Mucosa of descending colon (tissue), 3 donors: ENCODE measurements at regions not wholly inside any gene's neighbourhood (a gene's known extent, or its start where the extent isn't known, plus 50 kb on each side); places are given as distances from the start of the nearest gene placed in this dataset.

Experiments used
- ATAC-seq: fragments of 200-7000 bp; cut with Tn5 transposase; one replicate; pipeline ENCODE4 v1.9.1; 2020; ENCODE audit warnings: mild to moderate bottlenecking, moderate library complexity
- DNase-seq, 3 donors: peaks; one replicate each; pipeline ENCODE4 v3.0.0-alpha.2; 2020
- H3K36me3 ChIP-seq: fragments of 200-600 bp; one replicate; pipeline ENCODE4 v1.8.0; 2021; ENCODE audit warnings: low read depth, mild to moderate bottlenecking
- H3K4me1 ChIP-seq: fragments of 200-600 bp; one replicate; pipeline ENCODE4 v1.8.0; 2021; ENCODE audit warnings: low read depth, mild to moderate bottlenecking
- H3K4me3 ChIP-seq: fragments of 200-600 bp; one replicate; pipeline ENCODE4 v1.8.0; 2021; ENCODE audit warnings: mild to moderate bottlenecking
- H3K9me3 ChIP-seq: fragments of 200-600 bp; one replicate; pipeline ENCODE4 v1.8.0; 2021; ENCODE audit warnings: mild to moderate bottlenecking
- CTCF ChIP-seq: fragments of 200-600 bp; IDR thresholded peaks from one replicate; pipeline ENCODE4 v1.8.0; 2022; ENCODE audit warnings: antibody characterized with exemption, mild to moderate bottlenecking
- intact Hi-C, 2 donors: fragments of 100-400 bp; cut with DNase I in 1 of 2; cut with micrococcal nuclease in 1 of 2; formaldehyde crosslinking; loops; one replicate each; pipeline versions ENCODE4 v1.11.0 to v1.11.1; 2022; cut with DNase I, micrococcal nuclease
- donor health status: DM: no; HTN: no; CAD: no; lungs with moderate emphysema.
- donor health status: DM: no; HTN: no; CAD: no.
- donor health status: DM: no; HTN: yes; CAD: no.

- Histone ChIP-seq H3K9me3 (no peaks in the 10 kb centered on the region), H3K4me3 (no peak overlapping the region), H3K36me3 (no peaks in the 10 kb centered on the region), H3K4me1 (no peaks in the 10 kb centered on the region)
- no peak for ATAC-seq
- intact Hi-C loops: no loop called here
- DNase-seq: no peak
- TF ChIP-seq CTCF: no peak
These were observed 495.7 kb downstream of the TSN start for GRCh38 chr2:122251158-122251557.

- no peak for TF ChIP-seq CTCF
- H3K36me3 ChIP-seq: no peaks in the 10 kb centered on the region
- no peak for DNase-seq
- H3K4me3 ChIP-seq: no peak overlapping the region
- H3K4me1 ChIP-seq: no peaks in the 10 kb centered on the region
- H3K9me3 ChIP-seq: no peaks in the 10 kb centered on the region
- intact Hi-C loops: no loop called here
- no peak for ATAC-seq
These were observed 496.1 kb downstream of the TSN start for GRCh38 chr2:122251566-122251965.

GRCh38 chr2:122255924-122256323, 500.5 kb downstream of the TSN start:
- no peak for TF ChIP-seq CTCF
- DNase-seq (no peak), ATAC-seq (no peak)
- H3K4me3 ChIP-seq: no peak overlapping the region
- intact Hi-C loops: no loop called here
- no peaks in the 10 kb centered on the region for H3K36me3 ChIP-seq
- no peaks in the 10 kb centered on the region for H3K4me1 ChIP-seq
- H3K9me3 ChIP-seq: no peaks in the 10 kb centered on the region

GRCh38 chr2:122261911-122262310, 506.5 kb downstream of the TSN start:
- Histone ChIP-seq H3K4me1 (no peaks in the 10 kb centered on the region), H3K9me3 (no peaks in the 10 kb centered on the region), H3K4me3 (no peak overlapping the region), H3K36me3 (no peaks in the 10 kb centered on the region)
- intact Hi-C loops: no loop called here
- ATAC-seq (no peak), DNase-seq (no peak)
- no peak for TF ChIP-seq CTCF

- Histone ChIP-seq H3K4me1 (no peaks in the 10 kb centered on the region), H3K4me3 (no peak overlapping the region), H3K9me3 (no peaks in the 10 kb centered on the region), H3K36me3 (no peaks in the 10 kb centered on the region)
- no peak for ATAC-seq
- no peak for DNase-seq
- no peak for TF ChIP-seq CTCF
- intact Hi-C loops: no loop called here
These were observed 508.3 kb downstream of the TSN start for GRCh38 chr2:122263746-122264145.

GRCh38 chr2:122266636-122267035, 511.2 kb downstream of the TSN start:
- Histone ChIP-seq H3K4me1 (no peaks in the 10 kb centered on the region), H3K4me3 (no peak overlapping the region), H3K9me3 (no peaks in the 10 kb centered on the region), H3K36me3 (no peaks in the 10 kb centered on the region)
- intact Hi-C loops: no loop called here
- ATAC-seq (no peak), DNase-seq (no peak)
- TF ChIP-seq CTCF: no peak
